Stimulated activated CD4-positive, alpha-beta T cell treated with anti-CD3 and anti-CD28 coated beads, TNF-alpha, amount 100 ng/mL, for 1 hour (primary cell): ENCODE measurements at regions not wholly inside any gene's neighbourhood (a gene's known extent, or its start where the extent isn't known, plus 50 kb on each side); places are given as distances from the start of the nearest gene placed in this dataset.
"Not testable (repeated sequence)": the region's sequence is repeated elsewhere in the genome, so short reads cannot be mapped to it uniquely, and the experiment has no call there.

Experiments
- DNase-seq, 3 donors: peaks; one replicate each; pipeline ENCODE4 v3.0.0-alpha.2; 2020; ENCODE audit warnings: low read depth in 3 of 3, low spot score in 1 of 3

- DNase-seq, result not testable (repeated sequence)
Measured at GRCh38 chr1:610538-610937, 75.9 kb downstream of the OR4F16 start.

GRCh38 chr1:609161-609560, 77.3 kb downstream of the OR4F16 start:
- not testable (repeated sequence) for DNase-seq

- DNase-seq, result not testable (repeated sequence)
Measured at GRCh38 chr1:605279-605678, 81.2 kb downstream of the OR4F16 start.

GRCh38 chr1:588211-588610, 98.2 kb downstream of the OR4F16 start:
- DNase-seq, result not testable (repeated sequence)

GRCh38 chr1:585992-586391, 100.5 kb downstream of the OR4F16 start:
- peak in 2 of 3 donors; percentile 11 to 56 for DNase-seq
